H54 (cell line): ENCODE measurements at regions not wholly inside any gene's neighbourhood (a gene's known extent, or its start where the extent isn't known, plus 50 kb on each side); places are given as distances from the start of the nearest gene placed in this dataset.

ENCODE experiments used
- DNase-seq: peaks from one replicate; pipeline ENCODE4 v3.0.0; 2011; ENCODE audit warnings: low spot score, mixed read lengths; ENCODE audit not compliant: insufficient read length
- FAIRE-seq: peaks from 3 replicates; lab custom pipeline; 2011; peaks lifted over from hg19 to GRCh38; lab: Jason Lieb, UNC
- POLR2A ChIP-seq: IDR thresholded peaks from 2 replicates; pipeline ENCODE4 v1.6.1; 2011; ENCODE audit warnings: low read depth, mild to moderate bottlenecking, low read length

DNA sequence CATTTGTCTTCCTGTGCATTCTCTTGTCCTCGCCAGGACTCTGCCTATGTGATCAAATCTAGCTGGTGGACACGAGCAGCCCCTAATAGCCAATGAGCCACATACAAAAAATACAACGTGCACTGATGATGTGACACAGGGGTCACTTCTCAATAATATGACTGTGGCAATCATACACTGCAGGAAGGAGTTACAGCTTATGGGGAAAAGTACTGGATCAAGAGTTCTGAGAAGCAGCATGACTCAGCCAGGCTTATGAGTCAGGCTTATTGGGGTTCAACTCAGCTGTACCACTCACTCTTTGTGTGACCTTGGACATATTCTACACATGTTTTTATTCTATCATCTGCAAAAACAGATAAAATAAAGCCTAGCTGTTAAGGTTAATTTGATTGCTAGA lies 889.4 kb upstream of the TENM4 start:
- no peak for DNase-seq
- no peak for TF ChIP-seq POLR2A
- no peak for FAIRE-seq

DNA sequence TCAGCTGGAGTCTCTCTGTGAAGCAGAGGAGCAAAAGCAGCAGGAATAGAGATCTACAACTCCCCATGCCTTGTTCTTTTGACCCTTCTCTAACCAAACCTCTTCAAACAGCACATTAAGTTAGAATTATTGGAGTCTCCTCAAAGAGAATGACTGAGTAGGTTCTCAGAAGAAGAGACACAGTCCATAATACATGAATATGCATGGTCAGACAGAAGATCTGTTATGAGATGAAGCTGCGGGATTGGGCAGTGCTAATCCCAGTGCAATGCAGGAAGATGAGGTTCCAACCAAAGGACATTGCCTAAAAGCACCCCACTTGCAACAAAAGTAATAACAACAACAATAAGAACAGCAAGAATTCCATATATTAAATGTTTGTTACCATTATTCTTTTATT lies 887.9 kb upstream of the TENM4 start:
- FAIRE-seq = no peak
- no peak for DNase-seq
- TF ChIP-seq POLR2A = no peak

DNA sequence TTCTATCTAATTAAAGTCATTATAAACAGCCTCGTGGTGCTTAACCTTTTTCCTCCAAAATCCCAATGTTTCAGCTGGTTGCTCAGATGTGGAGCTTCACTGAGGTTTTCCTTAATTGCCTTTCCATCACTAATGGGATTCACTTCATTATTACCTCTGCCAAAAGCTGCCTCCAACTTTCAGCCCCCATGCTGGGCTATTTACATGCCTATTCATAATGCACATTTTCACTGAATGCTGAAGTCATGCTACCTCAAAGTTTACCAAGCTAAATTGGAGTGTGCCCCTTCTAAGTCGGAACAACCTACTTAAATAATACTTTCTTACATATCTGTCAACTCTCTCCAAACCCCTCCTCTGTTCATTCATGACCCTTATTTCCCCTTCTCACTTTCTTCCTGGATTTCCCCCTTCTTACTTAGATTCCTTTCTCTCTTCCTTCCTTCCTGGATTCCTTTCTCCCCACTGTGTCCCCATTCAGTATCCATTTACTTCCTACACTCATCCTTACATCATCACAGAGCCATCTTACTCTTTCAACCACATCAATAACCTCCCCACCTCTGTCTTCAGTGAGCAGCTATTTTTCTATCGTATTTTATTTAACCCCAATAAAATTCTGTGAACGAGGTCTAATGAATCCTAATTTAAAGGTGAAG lies 887.3 kb upstream of the TENM4 start:
- no peak for FAIRE-seq
- DNase-seq = no peak
- no peak for TF ChIP-seq POLR2A

DNA sequence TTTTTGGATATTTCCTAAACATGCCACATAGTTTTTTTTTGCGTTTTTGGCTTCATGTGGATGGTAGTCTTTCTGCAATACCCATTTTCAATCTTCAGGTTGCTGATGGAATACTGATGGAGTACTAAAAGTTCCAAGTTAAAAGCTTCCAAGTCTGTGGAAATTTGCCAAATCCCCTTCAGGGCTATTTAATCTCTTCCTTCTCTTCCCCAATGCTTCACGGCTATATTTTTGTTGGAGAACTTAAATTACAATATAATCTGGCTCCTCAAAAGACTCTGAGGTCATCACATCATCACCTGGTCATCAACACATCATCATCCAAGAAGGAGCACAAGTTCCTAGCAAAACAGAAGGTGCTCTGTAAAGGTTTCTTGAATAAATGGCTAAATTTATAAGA lies 881.0 kb upstream of the TENM4 start:
- FAIRE-seq (no peak), DNase-seq (no peak)
- TF ChIP-seq POLR2A = no peak

DNA sequence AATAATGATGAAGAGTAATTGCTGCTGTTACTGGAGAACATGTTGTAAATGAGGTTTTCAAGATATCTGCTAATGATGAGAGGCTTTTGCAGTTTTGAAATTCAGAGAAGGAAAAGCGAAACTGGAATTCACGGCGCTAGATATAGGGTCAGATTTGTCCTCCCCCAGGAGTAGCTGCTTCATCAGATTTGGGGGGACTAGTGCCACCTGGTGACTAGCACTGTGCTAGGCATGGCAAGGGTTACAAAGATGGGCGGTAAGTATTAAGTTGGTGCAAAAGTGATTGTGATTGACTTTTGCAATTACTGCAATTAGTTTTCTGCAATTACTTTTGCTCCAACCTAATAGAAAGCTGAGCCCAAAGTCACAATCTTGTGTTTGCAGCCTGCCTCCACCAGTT lies 879.9 kb upstream of the TENM4 start:
- no peak for TF ChIP-seq POLR2A
- peak; percentile 5 for DNase-seq
- FAIRE-seq = peak; percentile 11

DNA sequence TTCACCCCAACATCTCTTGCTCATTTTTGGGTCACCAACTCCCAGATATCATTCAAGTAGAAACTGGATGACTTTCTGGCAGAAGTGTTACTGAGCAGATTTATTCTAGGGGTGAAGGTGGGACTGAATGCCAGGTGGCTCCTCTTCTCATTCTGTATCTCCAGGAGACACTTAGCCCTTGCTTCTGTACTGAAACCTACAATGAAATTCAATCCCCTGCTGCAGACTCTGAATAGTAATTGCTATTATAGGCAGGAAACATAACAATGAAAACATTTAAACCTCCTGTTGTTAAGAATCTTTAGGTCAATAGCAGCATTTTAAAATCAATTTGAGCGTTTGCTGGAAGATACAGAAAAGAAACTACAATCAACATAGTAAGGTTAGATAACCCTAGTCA lies 879.4 kb upstream of the TENM4 start:
- DNase-seq (no peak), FAIRE-seq (no peak)
- TF ChIP-seq POLR2A = no peak

DNA sequence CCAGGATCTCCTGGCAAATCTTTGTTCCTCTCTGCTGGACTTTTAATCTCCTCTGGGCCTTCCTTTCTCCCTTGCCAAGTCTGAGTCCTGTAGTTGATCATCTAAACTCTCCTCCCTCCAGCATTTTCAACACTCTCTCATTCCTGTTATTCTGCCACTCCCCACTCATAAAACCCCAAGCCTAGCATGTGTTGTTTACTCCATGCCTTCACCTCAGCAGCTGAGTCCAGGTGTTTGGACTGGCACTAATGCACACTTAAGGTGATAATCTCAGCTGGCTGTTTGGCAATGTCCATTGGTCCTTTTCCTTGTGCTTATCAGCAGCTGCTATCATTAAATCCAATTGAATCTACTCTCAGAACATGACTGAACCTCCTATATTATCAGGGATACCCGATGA lies 876.8 kb upstream of the TENM4 start:
- no peak for TF ChIP-seq POLR2A
- FAIRE-seq (no peak), DNase-seq (no peak)

DNA sequence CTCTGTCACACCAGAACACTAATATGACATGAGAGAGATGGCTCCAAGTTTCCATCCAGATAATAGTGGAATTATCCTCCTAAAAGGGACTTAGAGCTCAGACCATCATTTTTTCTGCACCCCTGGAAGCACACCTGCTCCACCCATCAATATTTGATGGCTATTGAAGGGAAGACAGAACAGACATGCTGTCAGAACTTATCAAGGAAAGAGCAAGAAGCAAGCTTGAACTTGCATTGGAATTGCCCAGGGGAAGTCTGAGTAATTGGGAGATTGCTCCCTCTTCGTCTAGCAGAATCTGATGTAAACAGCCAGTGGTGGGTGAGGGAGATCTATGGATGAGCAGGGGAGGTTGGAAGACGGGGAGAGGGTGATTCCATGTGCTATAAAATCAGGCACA lies 874.4 kb upstream of the TENM4 start:
- no peak for TF ChIP-seq POLR2A
- no peak for DNase-seq
- no peak for FAIRE-seq

DNA sequence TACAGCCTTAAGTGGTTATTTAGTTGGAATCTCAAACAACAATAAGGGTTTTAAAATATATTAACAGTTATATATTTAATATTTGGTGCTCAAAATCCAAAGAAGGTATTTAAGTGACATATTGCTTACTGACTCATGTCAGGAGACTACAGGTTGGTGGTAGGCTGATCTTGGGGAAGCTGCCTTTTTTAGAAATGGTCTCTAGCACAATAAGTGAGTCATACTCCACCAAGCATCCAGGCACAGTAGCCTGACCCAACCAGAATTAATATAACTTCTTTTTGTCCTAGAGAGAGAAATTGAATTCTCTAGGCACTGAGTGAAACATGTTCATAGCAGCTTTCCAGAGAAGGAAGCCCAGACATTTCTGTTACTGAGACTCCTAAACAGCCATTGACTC lies 868.5 kb upstream of the TENM4 start:
- TF ChIP-seq POLR2A = no peak
- FAIRE-seq (no peak), DNase-seq (no peak)

DNA sequence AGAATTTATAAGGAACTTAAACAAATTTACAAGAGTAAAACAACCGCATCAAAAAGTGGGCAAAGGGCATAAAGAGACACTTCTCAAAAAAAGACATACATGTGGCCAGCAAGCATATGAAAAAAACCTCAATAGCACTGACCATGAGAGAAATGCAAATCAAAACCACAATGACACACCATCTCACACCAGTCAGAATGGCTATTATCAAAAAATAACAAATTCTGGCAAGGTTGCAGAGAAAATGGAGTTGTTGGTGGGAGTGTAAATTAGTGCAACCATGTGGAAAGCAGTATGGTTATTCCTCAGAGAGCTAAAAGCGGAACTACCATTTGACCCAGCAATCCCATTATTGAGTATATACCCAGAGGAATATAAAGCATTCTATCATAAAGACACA lies 866.8 kb upstream of the TENM4 start:
- FAIRE-seq = no peak
- no peak for DNase-seq
- TF ChIP-seq POLR2A = no peak

DNA sequence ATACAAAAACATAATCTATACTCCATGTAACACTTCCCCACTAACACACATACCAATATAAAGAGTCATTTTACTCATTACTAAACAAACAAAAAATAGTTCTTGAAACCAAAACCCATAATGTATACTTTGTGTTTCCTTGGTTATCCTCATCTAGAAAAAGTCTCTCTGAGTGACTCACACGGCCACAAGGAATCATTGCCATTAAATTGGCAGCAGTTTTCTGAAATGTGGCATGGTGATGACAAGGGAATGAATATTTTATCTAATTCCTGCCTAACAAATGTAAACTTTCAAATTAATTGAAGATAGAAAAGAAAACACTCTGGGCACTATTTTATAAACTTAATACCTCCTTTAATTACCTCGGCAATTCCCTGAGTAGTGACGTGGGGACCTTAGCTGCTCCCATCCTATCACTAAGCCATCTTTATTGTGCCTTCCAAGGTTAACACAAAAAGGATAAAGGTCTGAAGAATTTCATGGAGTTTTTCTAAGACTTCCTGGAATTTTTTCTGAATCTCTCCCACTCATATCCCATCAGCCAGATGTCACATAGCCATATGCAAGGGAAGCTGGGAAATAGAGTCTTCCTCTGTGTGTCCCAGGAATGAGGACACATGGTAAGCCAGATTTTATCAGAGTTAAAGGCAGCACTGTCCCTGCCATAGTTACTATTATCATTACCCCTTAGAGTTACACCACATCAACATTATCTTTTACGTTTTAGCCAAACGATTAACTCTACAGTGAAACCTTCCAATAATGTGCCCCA lies 857.2 kb upstream of the TENM4 start:
- no peak for TF ChIP-seq POLR2A
- DNase-seq (no peak), FAIRE-seq (no peak)

DNA sequence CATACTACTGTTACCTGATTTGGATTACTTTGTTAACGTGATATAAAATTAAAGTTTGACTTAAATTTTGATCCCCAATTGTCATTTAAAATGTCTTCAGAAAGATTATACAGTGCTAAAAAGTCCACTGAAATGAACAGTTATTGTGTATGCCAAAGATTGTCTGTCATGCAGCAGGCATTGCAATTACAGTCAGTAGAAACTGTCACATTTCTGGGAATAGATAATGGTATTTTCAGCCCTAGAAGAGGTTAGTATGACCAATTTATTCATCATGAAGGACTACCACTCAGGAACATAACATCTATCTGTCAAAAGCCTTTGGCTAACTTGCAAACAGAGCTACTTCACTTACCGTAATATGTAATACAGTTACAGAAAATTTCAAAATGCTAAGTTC lies 852.5 kb upstream of the TENM4 start:
- no peak for FAIRE-seq
- TF ChIP-seq POLR2A = no peak
- DNase-seq = no peak

DNA sequence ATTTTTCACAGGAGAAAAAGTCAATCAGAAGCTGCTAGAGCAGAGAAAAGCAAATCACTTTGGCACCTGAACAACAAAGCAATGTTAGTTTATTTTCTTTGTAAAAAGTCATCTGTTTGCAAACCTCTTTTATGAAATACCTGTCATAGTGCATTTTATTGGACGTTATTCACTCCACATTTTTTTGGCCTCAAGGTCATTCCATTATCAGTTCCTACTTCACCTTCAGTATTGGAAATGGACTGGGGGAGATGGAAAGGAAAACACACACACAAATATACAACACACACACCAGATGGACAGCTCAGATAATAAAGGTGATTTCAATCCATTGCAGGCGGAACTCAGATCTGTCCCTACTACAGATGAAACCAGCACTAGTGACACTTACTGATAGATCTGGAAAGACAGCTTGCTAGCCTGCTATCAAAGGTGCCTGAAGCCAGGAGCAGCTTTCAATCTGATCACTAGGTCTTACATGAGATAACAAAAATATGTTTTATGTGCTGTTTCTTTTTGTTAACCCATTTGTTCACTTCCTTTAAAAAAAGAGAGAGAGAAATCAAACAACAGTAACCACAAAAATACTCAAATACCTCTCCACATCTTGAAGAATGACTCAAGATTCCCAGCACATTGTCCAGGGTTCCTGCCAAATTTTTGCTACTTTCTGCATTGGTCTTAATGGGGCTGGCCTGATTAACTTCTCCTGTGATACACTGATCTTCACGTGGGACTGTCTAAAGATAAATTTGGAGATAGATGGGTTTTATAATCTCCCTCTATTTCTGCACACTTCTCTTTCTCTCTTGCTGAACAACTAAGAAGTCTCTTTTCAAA lies 844.3 kb upstream of the TENM4 start:
- no peak for FAIRE-seq
- no peak for DNase-seq
- TF ChIP-seq POLR2A = no peak

DNA sequence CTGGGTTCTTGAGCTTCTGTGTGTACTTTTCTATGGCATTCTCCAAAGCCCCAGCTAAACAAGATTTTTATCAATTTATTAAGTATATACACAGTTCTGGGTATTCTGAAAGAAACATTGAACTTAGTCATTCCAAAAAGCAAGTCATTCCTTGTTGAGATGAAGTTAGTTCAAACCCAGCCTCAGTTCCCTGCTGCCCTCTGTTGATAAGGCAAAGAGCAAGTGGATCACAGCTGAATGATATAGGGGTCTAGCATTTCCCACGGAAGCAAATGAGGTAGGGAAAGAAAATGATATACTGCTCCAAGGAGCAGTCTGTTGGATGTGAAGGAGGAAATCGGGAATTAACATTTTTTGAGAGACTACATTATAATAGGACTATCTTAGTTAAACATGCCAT lies 841.8 kb upstream of the TENM4 start:
- TF ChIP-seq POLR2A = no peak
- FAIRE-seq (no peak), DNase-seq (no peak)
